HCT116 (cell line): ENCODE measurements at regions not wholly inside any gene's neighbourhood (a gene's known extent, or its start where the extent isn't known, plus 50 kb on each side); places are given as distances from the start of the nearest gene placed in this dataset.

Experiments
- ATAC-seq: fragments of 200-7000 bp; cut with Tn5 transposase; 2 replicates; pipeline ENCODE4 v1.9.1; 2020; ENCODE audit warnings: mild to moderate bottlenecking, moderate library complexity
- BruUV-seq: library from RNA; stranded (reverse); fragments of 400-500 nt; replicated peaks from 2 replicates; lab custom pipeline; 2021; lab: Mats Ljungman, UMichigan
- CTCF ChIA-PET: fragments of 300-600 bp; sonication (Branson Sonifier 250); formaldehyde crosslinking; loops from one replicate; lab custom pipeline; 2021; ENCODE audit warnings: antibody characterized with exemption; lab: Charles Lee
- POLR2A ChIA-PET: fragments of 300-600, 350-600 bp; sonication (Branson Sonifier 250); formaldehyde crosslinking; loops from one replicate; lab custom pipeline; 2021; ENCODE audit warnings: antibody characterized with exemption; lab: Charles Lee
- RAD21 ChIA-PET, 2 experiments: fragments of 300-600 bp; sonication (Branson Sonifier 250); formaldehyde crosslinking; loops; one replicate each; lab custom pipeline; 2023; ENCODE audit warnings: low total read pairs in 2 of 2; ENCODE audit not compliant: uncharacterized antibody in 2 of 2, unreplicated experiment in 2 of 2, low non-redundant PET in 1 of 2; lab: Charles Lee
- DNase-seq: peaks from one replicate; pipeline ENCODE4 v3.0.0-alpha.2; 2010; ENCODE audit warnings: low read depth, low spot score
- H2AFZ ChIP-seq: fragments of 200-600 bp; shearing (Covaris generic), sonication (generic); 2 replicates; pipeline ENCODE4 v1.6.1; 2017; ENCODE audit warnings: low read depth, mixed run types, mixed read lengths, antibody characterized with exemption, low read length; ENCODE audit not compliant: poor library complexity, severe bottlenecking
- H3K27ac ChIP-seq: 2 replicates; pipeline ENCODE4 v1.5.1; 2012; ENCODE audit warnings: low read depth, low read length
- H3K27me3 ChIP-seq: fragments of 200-600 bp; sonication (generic); 2 replicates; pipeline ENCODE4 v1.6.1; 2016; ENCODE audit warnings: mixed run types, low read length, mixed read lengths; ENCODE audit not compliant: insufficient read depth
- H3K36me3 ChIP-seq, 2 experiments: fragments of 200-500 bp in 1 of 2; fragments of 200-600 bp in 1 of 2; sonication (Bioruptor generic) in 1 of 2; sonication (generic) in 1 of 2; 2 replicates each; pipeline versions ENCODE4 v1.5.1 to v1.6.1; 2014 to 2016; ENCODE audit warnings: low read length in 2 of 2, inconsistent platforms in 1 of 2, mixed read lengths in 1 of 2, mixed run types in 1 of 2; ENCODE audit not compliant: insufficient read depth in 2 of 2, control insufficient read depth in 1 of 2
- H3K4me1 ChIP-seq, 2 experiments: fragments of 200-600 bp in 1 of 2; sonication (generic) in 1 of 2; 2 replicates each; pipeline versions ENCODE4 v1.5.1 to v1.6.1; 2012 to 2017; ENCODE audit warnings: low read length in 2 of 2, inconsistent platforms in 1 of 2, mild to moderate bottlenecking in 1 of 2, mixed read lengths in 1 of 2, mixed run types in 1 of 2, moderate library complexity in 1 of 2; ENCODE audit not compliant: insufficient read depth in 2 of 2, control insufficient read depth in 1 of 2
- H3K4me2 ChIP-seq: fragments of 200-600 bp; sonication (generic); 2 replicates; pipeline ENCODE4 v1.6.1; 2017; ENCODE audit warnings: mixed run types, low read length, mixed read lengths
- H3K4me3 ChIP-seq, 2 experiments: fragments of 200-600 bp in 1 of 2; sonication (generic) in 1 of 2; replicated peaks in 1 of 2; 2 replicates each; pipeline ENCODE4 v1.5.1; 2011 to 2016; ENCODE audit warnings: low read length in 2 of 2, control low read depth in 1 of 2, low read depth in 1 of 2, mild to moderate bottlenecking in 1 of 2, mixed read lengths in 1 of 2, mixed run types in 1 of 2
- H3K79me2 ChIP-seq: fragments of 200-600 bp; sonication (generic); 2 replicates; pipeline ENCODE4 v1.6.1; 2017; ENCODE audit warnings: mild to moderate bottlenecking, mixed run types, low read length, moderate library complexity, mixed read lengths; ENCODE audit not compliant: insufficient read depth
- H3K9ac ChIP-seq: fragments of 200-600 bp; sonication (generic); 2 replicates; pipeline ENCODE4 v1.6.1; 2016; ENCODE audit warnings: low read length, mixed read lengths
- H3K9me2 ChIP-seq: fragments of 200-600 bp; sonication (generic), shearing (Covaris generic); 2 replicates; pipeline ENCODE4 v1.6.1; 2017; ENCODE audit warnings: mixed run types, mild to moderate bottlenecking, moderate library complexity; ENCODE audit not compliant: insufficient read depth
- H3K9me3 ChIP-seq, 2 experiments: fragments of 200-500 bp in 1 of 2; fragments of 200-600 bp in 1 of 2; sonication (Bioruptor generic) in 1 of 2; sonication (generic) in 1 of 2; 2 replicates each; pipeline ENCODE4 v1.6.1; 2014 to 2017; ENCODE audit warnings: low read length in 2 of 2, mixed read lengths in 2 of 2, inconsistent platforms in 1 of 2, low read depth in 1 of 2, mild to moderate bottlenecking in 1 of 2, mixed run types in 1 of 2, moderate library complexity in 1 of 2; ENCODE audit not compliant: control insufficient read depth in 1 of 2, insufficient read depth in 1 of 2
- H4K20me1 ChIP-seq: fragments of 200-600 bp; sonication (generic), shearing (Covaris generic); 2 replicates; pipeline ENCODE4 v1.6.1; 2017; ENCODE audit warnings: mixed run types, mild to moderate bottlenecking, moderate library complexity; ENCODE audit not compliant: insufficient read depth
- ATF3 ChIP-seq: IDR thresholded peaks from 2 replicates; pipeline ENCODE4 v1.6.1; 2012
- CEBPB ChIP-seq: IDR thresholded peaks from 2 replicates; pipeline ENCODE4 v1.6.1; 2012; ENCODE audit warnings: low read depth
- CTCF ChIP-seq, 3 experiments: fragments of 200-600 bp in 1 of 3; sonication (generic) in 1 of 3; IDR thresholded peaks in 2 of 3; conservative IDR thresholded peaks in 1 of 3; 2 replicates each; pipeline ENCODE4 v1.5.1; 2012 to 2017; ENCODE audit warnings: low read depth in 2 of 3, low read length in 2 of 3, antibody characterized with exemption in 1 of 3, borderline replicate concordance in 1 of 3, control low read depth in 1 of 3, mild to moderate bottlenecking in 1 of 3, mixed read lengths in 1 of 3, mixed run types in 1 of 3, moderate library complexity in 1 of 3; ENCODE audit not compliant: insufficient read depth in 1 of 3
- EGR1 ChIP-seq: IDR thresholded peaks from 2 replicates; pipeline ENCODE4 v1.6.1; 2012; ENCODE audit warnings: low read depth
- ELF1 ChIP-seq: IDR thresholded peaks from 2 replicates; pipeline ENCODE4 v1.6.1; 2012; ENCODE audit warnings: low read depth, borderline replicate concordance
- EZH2 ChIP-seq: fragments of 200-600 bp; sonication (generic); IDR thresholded peaks from 2 replicates; pipeline ENCODE4 v1.6.1; 2017; ENCODE audit warnings: antibody characterized with exemption, mixed run types
- FOSL1 ChIP-seq: IDR thresholded peaks from 2 replicates; pipeline ENCODE4 v1.6.1; 2012; ENCODE audit warnings: low read depth
- JUND ChIP-seq: IDR thresholded peaks from 2 replicates; pipeline ENCODE4 v1.6.1; 2012
- MAX ChIP-seq: IDR thresholded peaks from 2 replicates; pipeline ENCODE4 v1.6.1; 2012
- POLR2AphosphoS5 ChIP-seq: IDR thresholded peaks from 2 replicates; pipeline ENCODE4 v1.6.1; 2011; ENCODE audit warnings: mild to moderate bottlenecking, low read depth, low read length, moderate library complexity
- RAD21 ChIP-seq: IDR thresholded peaks from 2 replicates; pipeline ENCODE4 v1.6.1; 2012; ENCODE audit warnings: low read depth, mild to moderate bottlenecking
- SIN3A ChIP-seq: IDR thresholded peaks from 2 replicates; pipeline ENCODE4 v1.6.1; 2012; ENCODE audit warnings: low read depth
- SP1 ChIP-seq: IDR thresholded peaks from 2 replicates; pipeline ENCODE4 v1.6.1; 2012; ENCODE audit warnings: low read depth
- SRF ChIP-seq: IDR thresholded peaks from 2 replicates; pipeline ENCODE4 v1.6.1; 2012; ENCODE audit warnings: low read depth
- TCF7L2 ChIP-seq: IDR thresholded peaks from 2 replicates; pipeline ENCODE4 v1.7.0; 2011; ENCODE audit warnings: borderline replicate concordance, inconsistent platforms; ENCODE audit not compliant: insufficient read depth, insufficient read length; ENCODE audit errors: extremely low read depth
- ZFX ChIP-seq: fragments of 450-650 bp; IDR thresholded peaks from 2 replicates; pipeline ENCODE4 v1.6.1; 2017
- intact Hi-C: fragments of 100-400 bp; cut with micrococcal nuclease; formaldehyde crosslinking; loops from 2 replicates; pipeline ENCODE4 v1.10.0; 2022

GRCh38 chr14:71579331-71579730 lies 352.9 kb upstream of the RGS6 start:
- Histone ChIP-seq H3K9me3 (no peaks in the 10 kb centered on the region), H3K9me2 (no peaks in the 10 kb centered on the region), H4K20me1 (no peaks in the 10 kb centered on the region), H2AFZ (no peak overlapping the region), H3K27ac (no peak overlapping the region), H3K27me3 (no peaks in the 10 kb centered on the region), H3K4me3 (no peak overlapping the region), H3K9ac (no peak overlapping the region), H3K4me2 (no peak overlapping the region), H3K4me1 (peaks cover 0 to 10% of the 10 kb centered on the region in 2 experiments; a peak in 3 of 4 replicates), H3K36me3 (no peaks in the 10 kb centered on the region), H3K79me2 (no peaks in the 10 kb centered on the region)
- ATAC-seq (no peak), DNase-seq (no peak)
- no TSS peak for BruUV-seq
- RAD21 ChIA-PET, result no interaction called here
- POLR2A ChIA-PET, result no interaction called here
- intact Hi-C loops, result no loop called here
- CTCF ChIA-PET, result no interaction called here
- no peak for TF ChIP-seq ATF3
- no peak for TF ChIP-seq SP1
- TF ChIP-seq CTCF (IDR thresholded peaks at IDR 0.05 in 2 of 3, conservative IDR thresholded peaks at IDR 0.05 in 1 of 3; ENCODE audit: borderline replicate concordance in 1 of 3, insufficient read depth in 1 of 3, low read depth in 2 of 3, low read length in 2 of 3), result no peak
- TF ChIP-seq SRF, result no peak
- TF ChIP-seq JUND, result no peak
- TF ChIP-seq RAD21, result no peak

GRCh38 chr14:71582705-71583104 lies 349.5 kb upstream of the RGS6 start:
- ATAC-seq, result no peak

More at GRCh38 chr14:71582705-71583104, 349.5 kb upstream of the RGS6 start:
- Histone ChIP-seq H3K36me3 (no peaks in the 10 kb centered on the region), H3K4me2 (no peak overlapping the region), H3K27me3 (no peaks in the 10 kb centered on the region), H3K9me3 (no peaks in the 10 kb centered on the region), H2AFZ (no peak overlapping the region), H3K79me2 (no peaks in the 10 kb centered on the region), H3K9ac (no peak overlapping the region), H3K4me3 (no peak overlapping the region), H4K20me1 (no peaks in the 10 kb centered on the region; the same call in 1 of the 2 replicates), H3K4me1 (no peaks in the 10 kb centered on the region), H3K9me2 (no peaks in the 10 kb centered on the region), H3K27ac (no peak overlapping the region)
- no TSS peak for BruUV-seq
- intact Hi-C loops, result no loop called here
- ChIA-PET CTCF (no interaction called here), RAD21 (no interaction called here), POLR2A (no interaction called here)
- TF ChIP-seq MAX (no peak), CEBPB (no peak), TCF7L2 (no peak), ZFX (no peak), POLR2AphosphoS5 (no peak), ELF1 (no peak), SIN3A (no peak), SP1 (no peak), FOSL1 (no peak), JUND (no peak), EZH2 (no peak), EGR1 (no peak)
- no peak for DNase-seq
